Eye (tissue), 1 donor: ENCODE measurements at regions not wholly inside any gene's neighbourhood (a gene's known extent, or its start where the extent isn't known, plus 50 kb on each side); places are given as distances from the start of the nearest gene placed in this dataset.

Experiments used
- DNase-seq: peaks from one replicate; pipeline ENCODE4 v3.0.0-alpha.2; 2015

GRCh38 chr3:31479431-31479830 is 53.3 kb upstream of the STT3B start:
- DNase-seq: no peak

GRCh38 chr3:31481697-31482096 is 51.0 kb upstream of the STT3B start:
- no peak for DNase-seq

GRCh38 chr3:31482493-31483200 is 50.1 kb upstream of the STT3B start:
- DNase-seq: no peak
